KMS-11 (cell line): ENCODE measurements at regions not wholly inside any gene's neighbourhood (a gene's known extent, or its start where the extent isn't known, plus 50 kb on each side); places are given as distances from the start of the nearest gene placed in this dataset.

Experiments
- H2AFZ ChIP-seq: fragments of 200-600 bp; sonication (generic); 2 replicates; pipeline ENCODE4 v1.6.1; 2016; ENCODE audit warnings: antibody characterized with exemption, mixed run types, low read depth
- H3K27ac ChIP-seq: fragments of 200-600 bp; sonication (generic); 2 replicates; pipeline ENCODE4 v1.6.1; 2016; ENCODE audit warnings: mild to moderate bottlenecking, mixed run types
- H3K27me3 ChIP-seq: fragments of 200-600 bp; sonication (generic); 2 replicates; pipeline ENCODE4 v1.6.1; 2017; ENCODE audit warnings: mild to moderate bottlenecking, low read depth, mixed run types, moderate library complexity; ENCODE audit not compliant: insufficient read depth
- H3K36me3 ChIP-seq: fragments of 200-600 bp; sonication (generic); 2 replicates; pipeline ENCODE4 v1.6.1; 2017; ENCODE audit warnings: mild to moderate bottlenecking, mixed run types; ENCODE audit not compliant: insufficient read depth
- H3K4me1 ChIP-seq: fragments of 200-600 bp; sonication (generic); 2 replicates; pipeline ENCODE4 v1.6.1; 2016; ENCODE audit warnings: mild to moderate bottlenecking, low read depth, mixed run types; ENCODE audit not compliant: poor library complexity, severe bottlenecking
- H3K4me2 ChIP-seq: fragments of 200-600 bp; sonication (generic); 2 replicates; pipeline ENCODE4 v1.7.0; 2016; ENCODE audit warnings: mild to moderate bottlenecking, mixed run types
- H3K4me3 ChIP-seq: fragments of 200-600 bp; sonication (generic); IDR thresholded peaks from 2 replicates; pipeline ENCODE4 v1.6.1; 2017; ENCODE audit warnings: low read depth, low read length, mixed read lengths; ENCODE audit not compliant: insufficient read depth
- H3K79me2 ChIP-seq: fragments of 200-600 bp; sonication (generic); 2 replicates; pipeline ENCODE4 v1.6.1; 2016; ENCODE audit warnings: low read depth, mixed run types; ENCODE audit not compliant: insufficient read depth
- H3K9ac ChIP-seq: fragments of 200-600 bp; sonication (generic); 2 replicates; pipeline ENCODE4 v1.6.1; 2016; ENCODE audit warnings: mild to moderate bottlenecking, mixed run types
- H4K20me1 ChIP-seq: fragments of 200-600 bp; sonication (generic); 2 replicates; pipeline ENCODE4 v1.6.1; 2016; ENCODE audit warnings: mild to moderate bottlenecking, mixed run types; ENCODE audit not compliant: insufficient read depth
- TF ChIP-seq, protein P1 (sequence below): fragments of 200-600 bp; sonication (generic); conservative IDR thresholded peaks from 2 replicates; pipeline ENCODE4 v1.6.1; 2017; ENCODE audit warnings: low read depth, mild to moderate bottlenecking, antibody characterized with exemption, low read length, moderate library complexity, mixed read lengths

DNA sequence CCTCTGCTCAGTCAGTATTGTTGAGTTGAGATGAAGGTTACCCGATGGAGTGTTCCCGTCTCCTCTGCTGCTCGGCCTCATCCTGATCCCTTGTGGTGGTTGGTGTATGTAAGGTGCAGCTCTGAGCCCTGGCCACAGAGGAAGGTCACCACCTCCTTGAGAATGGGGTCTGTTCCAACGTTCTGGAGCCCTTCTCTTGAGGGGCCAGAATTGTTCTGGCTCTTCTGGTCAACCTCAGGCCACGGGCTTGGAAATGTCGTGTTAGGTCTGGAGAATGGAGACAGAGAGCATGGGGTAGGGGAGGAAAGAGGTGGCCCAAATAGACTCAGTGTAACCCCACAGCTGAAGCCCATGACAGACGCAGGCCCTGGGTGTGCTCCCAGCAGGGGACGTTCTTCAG lies 62.3 kb upstream of the ETV3 start:
- no peaks in the 10 kb centered on the region for H4K20me1 ChIP-seq
- no peaks in the 10 kb centered on the region for H3K27me3 ChIP-seq
- H3K79me2 ChIP-seq: no peaks in the 10 kb centered on the region
- H3K27ac ChIP-seq: no peak overlapping the region
- TF ChIP-seq, protein P1, sequence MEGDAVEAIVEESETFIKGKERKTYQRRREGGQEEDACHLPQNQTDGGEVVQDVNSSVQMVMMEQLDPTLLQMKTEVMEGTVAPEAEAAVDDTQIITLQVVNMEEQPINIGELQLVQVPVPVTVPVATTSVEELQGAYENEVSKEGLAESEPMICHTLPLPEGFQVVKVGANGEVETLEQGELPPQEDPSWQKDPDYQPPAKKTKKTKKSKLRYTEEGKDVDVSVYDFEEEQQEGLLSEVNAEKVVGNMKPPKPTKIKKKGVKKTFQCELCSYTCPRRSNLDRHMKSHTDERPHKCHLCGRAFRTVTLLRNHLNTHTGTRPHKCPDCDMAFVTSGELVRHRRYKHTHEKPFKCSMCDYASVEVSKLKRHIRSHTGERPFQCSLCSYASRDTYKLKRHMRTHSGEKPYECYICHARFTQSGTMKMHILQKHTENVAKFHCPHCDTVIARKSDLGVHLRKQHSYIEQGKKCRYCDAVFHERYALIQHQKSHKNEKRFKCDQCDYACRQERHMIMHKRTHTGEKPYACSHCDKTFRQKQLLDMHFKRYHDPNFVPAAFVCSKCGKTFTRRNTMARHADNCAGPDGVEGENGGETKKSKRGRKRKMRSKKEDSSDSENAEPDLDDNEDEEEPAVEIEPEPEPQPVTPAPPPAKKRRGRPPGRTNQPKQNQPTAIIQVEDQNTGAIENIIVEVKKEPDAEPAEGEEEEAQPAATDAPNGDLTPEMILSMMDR: no peak
- H2AFZ ChIP-seq: no peak overlapping the region
- no peak overlapping the region for H3K4me3 ChIP-seq
- no peaks in the 10 kb centered on the region for H3K36me3 ChIP-seq
- no peak overlapping the region for H3K9ac ChIP-seq
- no peak overlapping the region for H3K4me2 ChIP-seq
- H3K4me1 ChIP-seq: peaks cover 14% of the 10 kb centered on the region

DNA sequence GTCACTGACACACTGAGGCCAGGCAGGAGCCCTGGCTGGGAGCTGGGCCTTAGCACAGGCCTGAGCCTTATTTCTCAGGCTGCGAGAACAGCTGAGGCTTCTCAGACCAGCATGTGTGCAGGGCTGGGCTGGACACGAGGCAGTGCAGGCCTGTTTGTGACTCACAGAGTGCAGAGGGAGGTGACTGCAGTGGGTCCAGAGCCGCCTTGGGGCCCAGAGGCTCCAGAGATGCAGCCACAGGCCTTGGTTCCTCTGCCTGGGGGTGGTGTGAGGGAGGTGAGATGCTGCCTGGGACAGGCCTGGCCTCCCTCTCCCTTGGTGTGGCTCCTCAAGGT lies 61.2 kb upstream of the ETV3 start:
- H3K27ac ChIP-seq: no peak overlapping the region
- no peaks in the 10 kb centered on the region for H3K79me2 ChIP-seq
- H3K4me2 ChIP-seq: no peak overlapping the region
- H3K4me3 ChIP-seq: no peak overlapping the region
- no peaks in the 10 kb centered on the region for H3K27me3 ChIP-seq
- no peaks in the 10 kb centered on the region for H4K20me1 ChIP-seq
- H2AFZ ChIP-seq: no peak overlapping the region
- TF ChIP-seq, protein P1: no peak
- H3K4me1 ChIP-seq: peaks cover 15% of the 10 kb centered on the region
- no peak overlapping the region for H3K9ac ChIP-seq
- no peaks in the 10 kb centered on the region for H3K36me3 ChIP-seq

DNA sequence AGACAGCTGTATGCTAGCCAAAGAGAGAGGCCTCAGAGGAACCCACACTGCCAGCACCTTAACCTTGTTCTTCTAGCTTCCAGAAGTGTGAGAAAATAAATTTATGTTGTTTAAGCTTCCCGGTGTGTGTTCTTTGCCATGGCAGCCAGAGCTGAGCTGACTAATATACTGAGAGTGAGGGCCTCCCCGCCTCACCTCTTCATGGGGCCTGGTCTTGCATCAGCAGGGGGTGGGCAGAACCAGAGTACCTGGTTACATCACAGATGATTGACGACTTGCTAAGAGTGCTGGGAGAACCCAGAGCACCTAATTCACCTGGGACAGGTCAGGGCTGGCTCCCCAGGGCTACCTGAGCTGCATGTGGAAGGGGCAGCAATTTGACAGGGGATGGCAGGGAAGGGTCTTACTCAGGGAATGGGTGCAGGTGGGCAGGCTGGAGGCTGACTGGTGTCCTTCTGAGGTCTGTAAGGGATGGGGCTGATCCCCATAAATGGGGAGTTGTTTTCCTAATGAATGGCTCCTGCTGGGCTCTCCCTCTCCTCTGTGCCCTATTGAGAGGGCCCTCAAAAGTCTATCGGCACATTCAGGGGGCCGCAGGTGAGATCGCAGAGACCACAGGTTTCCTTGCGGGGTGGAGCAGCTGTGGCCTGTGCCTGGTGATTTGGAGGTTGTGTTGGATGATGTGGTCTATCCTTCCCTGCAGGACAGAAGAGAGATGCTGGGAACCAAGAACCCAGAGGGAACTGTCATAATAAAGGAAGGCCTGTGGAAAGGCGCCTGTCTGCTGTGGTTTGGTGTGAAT lies 60.6 kb upstream of the ETV3 start:
- Histone ChIP-seq H3K27ac (no peak overlapping the region), H3K79me2 (no peaks in the 10 kb centered on the region), H3K4me1 (peaks cover 21% of the 10 kb centered on the region), H3K27me3 (no peaks in the 10 kb centered on the region), H3K36me3 (no peaks in the 10 kb centered on the region), H3K4me3 (no peak overlapping the region), H3K9ac (no peak overlapping the region), H2AFZ (no peak overlapping the region), H3K4me2 (no peak overlapping the region), H4K20me1 (no peaks in the 10 kb centered on the region)
- TF ChIP-seq, protein P1: no peak

DNA sequence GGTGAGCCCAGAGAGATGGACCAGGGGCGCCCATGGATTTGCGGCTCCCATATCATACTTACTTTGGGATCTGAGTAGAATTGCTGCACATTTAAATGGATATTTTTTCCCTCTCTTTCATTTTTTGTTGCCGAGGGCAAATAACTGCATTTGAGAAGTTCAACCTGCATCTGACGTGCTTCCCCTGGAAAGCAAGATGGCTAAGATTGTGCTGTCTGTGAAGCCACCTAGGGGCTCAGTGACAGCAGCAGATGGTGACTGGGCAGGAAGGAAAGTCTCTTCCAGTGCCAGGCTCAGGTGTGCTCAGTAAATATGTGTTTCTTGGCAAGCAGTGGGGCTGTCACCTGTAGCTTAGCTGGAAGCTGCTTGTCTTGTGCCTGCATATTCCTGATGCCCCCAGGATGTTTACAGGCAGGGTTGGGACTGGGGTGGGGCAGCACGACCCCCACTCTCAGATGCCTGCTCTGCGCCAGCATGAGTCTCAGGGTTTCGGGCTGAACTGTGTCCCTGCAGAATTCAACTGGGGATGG lies 59.8 kb upstream of the ETV3 start:
- H3K79me2 ChIP-seq: no peaks in the 10 kb centered on the region
- H3K4me3 ChIP-seq: no peak overlapping the region
- H3K9ac ChIP-seq: no peak overlapping the region
- H4K20me1 ChIP-seq: no peaks in the 10 kb centered on the region
- H3K4me2 ChIP-seq: no peak overlapping the region
- no peaks in the 10 kb centered on the region for H3K27me3 ChIP-seq
- H2AFZ ChIP-seq: no peak overlapping the region
- TF ChIP-seq, protein P1: no peak
- H3K4me1 ChIP-seq: peaks cover 29% of the 10 kb centered on the region
- H3K27ac ChIP-seq: no peak overlapping the region
- H3K36me3 ChIP-seq: no peaks in the 10 kb centered on the region
